ENCODE measurements at regions not wholly inside any gene's neighbourhood (a gene's known extent, or its start where the extent isn't known, plus 50 kb on each side); places are given as distances from the start of the nearest gene placed in this dataset.
"Not testable (repeated sequence)": the region's sequence is repeated elsewhere in the genome, so short reads cannot be mapped to it uniquely, and the experiment has no call there.

- H3K27ac ChIP-seq, result no peak overlapping the region
- no peak for TF ChIP-seq CTCF (IDR thresholded peaks at IDR 0.05)
- TF ChIP-seq ZFX (IDR thresholded peaks at IDR 0.05; ENCODE audit: borderline replicate concordance), result no peak
Measured at GRCh38 chr12:127149226-127149964, 1117.6 kb upstream of the TMEM132C start.

- no peak overlapping the region for H3K27ac ChIP-seq
- no peak for TF ChIP-seq ZFX (IDR thresholded peaks at IDR 0.05; ENCODE audit: borderline replicate concordance)
- TF ChIP-seq CTCF (IDR thresholded peaks at IDR 0.05), result no peak
Measured at GRCh38 chr12:127150028-127150427, 1116.9 kb upstream of the TMEM132C start.

- H3K27ac ChIP-seq, result no peak overlapping the region
- TF ChIP-seq CTCF (IDR thresholded peaks at IDR 0.05) (no peak), ZFX (IDR thresholded peaks at IDR 0.05; ENCODE audit: borderline replicate concordance) (no peak)
Measured at GRCh38 chr12:127150479-127150878, 1116.5 kb upstream of the TMEM132C start.

GRCh38 chr12:127150956-127151355, 1116.0 kb upstream of the TMEM132C start:
- no peak for TF ChIP-seq ZFX (IDR thresholded peaks at IDR 0.05; ENCODE audit: borderline replicate concordance)
- TF ChIP-seq CTCF (IDR thresholded peaks at IDR 0.05), result no peak
- H3K27ac ChIP-seq, result no peak overlapping the region

- TF ChIP-seq CTCF (IDR thresholded peaks at IDR 0.05) (no peak), ZFX (IDR thresholded peaks at IDR 0.05; ENCODE audit: borderline replicate concordance) (no peak)
- H3K27ac ChIP-seq, result no peak overlapping the region
Measured at GRCh38 chr12:127153996-127154395, 1113.0 kb upstream of the TMEM132C start.

GRCh38 chr12:127154830-127155229, 1112.1 kb upstream of the TMEM132C start:
- H3K27ac ChIP-seq, result not testable (repeated sequence)

- H3K27ac ChIP-seq, result not testable (repeated sequence)
Measured at GRCh38 chr12:127155935-127156619, 1110.9 kb upstream of the TMEM132C start.

GRCh38 chr12:127157501-127158366, 1109.2 kb upstream of the TMEM132C start:
- not testable (repeated sequence) for H3K27ac ChIP-seq
